Stimulated activated CD8-positive, alpha-beta memory T cell treated with anti-CD3 and anti-CD28 coated beads, Interleukin-2, amount 100 ng/mL, for 1 hour (primary cell): ENCODE measurements at regions not wholly inside any gene's neighbourhood (a gene's known extent, or its start where the extent isn't known, plus 50 kb on each side); places are given as distances from the start of the nearest gene placed in this dataset.

ENCODE experiments used
- DNase-seq, 2 donors: peaks; one replicate each; pipeline ENCODE4 v3.0.0-alpha.2; 2020; ENCODE audit warnings: low read depth in 2 of 2

GRCh38 chr3:176794406-176794805, 402.9 kb downstream of the TBL1XR1 start:
- no peak for DNase-seq

GRCh38 chr3:176789947-176790346, 407.3 kb downstream of the TBL1XR1 start:
- no peak for DNase-seq

- no peak for DNase-seq
Measured at GRCh38 chr3:176789281-176789705, 408.0 kb downstream of the TBL1XR1 start.

- DNase-seq, result no peak
Measured at GRCh38 chr3:176787506-176787905, 409.8 kb downstream of the TBL1XR1 start.

GRCh38 chr3:176785171-176785570, 412.1 kb downstream of the TBL1XR1 start:
- DNase-seq, result no peak

- no peak for DNase-seq
Measured at GRCh38 chr3:176780766-176781165, 416.5 kb downstream of the TBL1XR1 start.

GRCh38 chr3:176776622-176777175, 420.6 kb downstream of the TBL1XR1 start:
- DNase-seq, result no peak

- DNase-seq, result no peak
Measured at GRCh38 chr3:176769547-176770190, 427.6 kb downstream of the TBL1XR1 start.

- no peak for DNase-seq
Measured at GRCh38 chr3:176767385-176767784, 429.9 kb downstream of the TBL1XR1 start.

GRCh38 chr3:176766862-176767261, 430.4 kb downstream of the TBL1XR1 start:
- no peak for DNase-seq

- no peak for DNase-seq
Measured at GRCh38 chr3:176765382-176765900, 431.8 kb downstream of the TBL1XR1 start.

GRCh38 chr3:176759815-176760506, 437.3 kb downstream of the TBL1XR1 start:
- DNase-seq, result no peak

GRCh38 chr3:176757429-176757828, 439.9 kb downstream of the TBL1XR1 start:
- no peak for DNase-seq

GRCh38 chr3:176755977-176756376, 441.3 kb downstream of the TBL1XR1 start:
- no peak for DNase-seq

GRCh38 chr3:176755552-176755951, 441.7 kb downstream of the TBL1XR1 start:
- no peak for DNase-seq

GRCh38 chr3:176741664-176742047, 455.6 kb downstream of the TBL1XR1 start:
- DNase-seq, result no peak

GRCh38 chr3:176740906-176741663, 456.2 kb downstream of the TBL1XR1 start:
- no peak for DNase-seq

- no peak for DNase-seq
Measured at GRCh38 chr3:176739159-176739558, 458.1 kb downstream of the TBL1XR1 start.

GRCh38 chr3:176737480-176738110, 459.7 kb downstream of the TBL1XR1 start:
- no peak for DNase-seq

- no peak for DNase-seq
Measured at GRCh38 chr3:176734146-176734545, 463.1 kb downstream of the TBL1XR1 start.

GRCh38 chr3:176724394-176724759, 472.9 kb downstream of the TBL1XR1 start:
- no peak for DNase-seq
